GM18520 (cell line): ENCODE measurements at regions not wholly inside any gene's neighbourhood (a gene's known extent, or its start where the extent isn't known, plus 50 kb on each side); places are given as distances from the start of the nearest gene placed in this dataset.
"Not testable (repeated sequence)": the region's sequence is repeated elsewhere in the genome, so short reads cannot be mapped to it uniquely, and the experiment has no call there.

ENCODE experiments used
- ATAC-seq: cut with Tn5 transposase; IDR thresholded peaks from one replicate; pipeline ENCODE4 v1.9.1; 2021; ENCODE audit not compliant: unreplicated experiment

DNA sequence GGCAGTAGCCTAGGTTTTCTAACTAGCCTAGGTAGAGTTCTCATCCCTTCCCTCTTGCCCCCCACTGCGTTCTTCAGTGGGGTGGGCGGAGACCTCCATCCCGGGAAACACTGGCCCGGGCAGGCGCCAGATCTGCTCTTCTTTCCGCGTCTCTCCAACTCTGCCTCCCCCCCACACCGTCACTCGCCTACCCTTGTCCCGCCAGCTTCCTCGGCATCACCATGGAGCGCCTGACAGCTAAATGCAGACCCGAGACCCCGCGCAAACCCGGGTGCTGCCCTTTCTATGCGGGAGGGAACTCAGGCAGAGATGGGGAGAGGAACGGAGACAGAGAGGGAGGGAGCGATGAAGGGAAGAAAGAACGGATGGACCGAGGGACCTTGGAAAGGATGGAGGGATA is 1494.8 kb upstream of the DEFB115 start:
- no peak for ATAC-seq

DNA sequence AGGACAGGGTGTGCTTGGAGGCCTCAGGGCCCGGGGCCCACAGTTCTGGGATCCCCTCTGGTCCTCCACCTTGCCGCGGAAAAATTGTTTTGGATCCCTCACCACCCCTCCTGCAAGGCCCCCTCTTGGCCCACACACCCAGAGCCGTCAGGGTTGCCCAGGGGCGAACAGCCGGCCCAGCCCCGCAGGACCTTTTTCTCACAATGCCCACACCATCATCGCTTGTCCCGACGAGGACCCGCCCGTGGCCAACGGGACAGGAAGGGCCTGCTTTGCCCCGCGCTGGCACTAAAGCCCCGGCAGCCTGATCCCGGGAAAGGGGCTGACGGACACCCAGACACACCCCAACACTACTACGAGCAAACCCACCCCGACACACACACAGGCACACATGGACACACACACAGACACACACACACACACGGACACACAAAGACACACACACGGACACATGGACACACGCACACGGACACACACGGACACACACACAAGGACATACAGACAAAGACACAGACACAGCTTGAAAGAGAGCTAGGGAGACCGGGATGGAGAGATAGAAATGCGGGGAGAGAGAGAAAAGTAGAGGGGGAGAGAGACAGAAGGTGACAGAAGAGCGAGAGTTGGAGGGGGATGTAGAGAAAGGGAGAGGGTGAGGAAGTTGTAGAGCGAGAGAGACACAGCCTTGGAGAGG is 1493.5 kb upstream of the DEFB115 start:
- ATAC-seq, result no peak

DNA sequence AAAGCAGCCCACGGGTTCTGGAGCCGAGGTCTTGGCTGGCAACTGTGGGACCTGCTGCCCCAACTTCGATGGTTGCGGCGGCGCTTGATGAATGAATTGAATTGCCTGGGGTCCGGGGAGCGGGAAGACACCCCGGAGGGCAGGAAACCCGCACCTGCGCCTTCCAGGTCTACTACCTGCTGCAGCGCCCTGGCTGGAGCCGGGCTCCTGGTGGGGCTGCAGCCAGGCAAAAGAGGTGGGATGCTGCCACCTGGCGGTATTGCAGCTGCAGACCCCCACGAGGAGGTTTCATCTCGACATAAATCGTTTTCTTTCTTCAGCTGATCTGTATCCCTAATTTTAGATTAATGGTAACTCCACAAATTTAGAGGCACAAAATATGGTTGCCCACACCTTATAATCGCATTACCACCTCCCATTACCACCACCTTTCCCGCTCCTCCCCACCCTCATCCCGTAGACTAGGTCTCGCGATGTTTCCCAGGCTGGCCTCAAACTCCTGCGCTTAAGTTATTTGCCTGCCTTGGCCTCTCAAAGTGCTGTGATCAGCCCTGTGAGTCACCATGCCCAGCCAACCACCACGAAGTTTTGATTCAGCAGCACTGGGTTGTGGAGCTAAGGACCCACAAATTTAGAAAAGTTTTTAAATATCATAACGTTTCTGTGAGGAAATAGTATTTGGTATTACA is 1492.4 kb upstream of the DEFB115 start:
- ATAC-seq, result not testable (repeated sequence)

DNA sequence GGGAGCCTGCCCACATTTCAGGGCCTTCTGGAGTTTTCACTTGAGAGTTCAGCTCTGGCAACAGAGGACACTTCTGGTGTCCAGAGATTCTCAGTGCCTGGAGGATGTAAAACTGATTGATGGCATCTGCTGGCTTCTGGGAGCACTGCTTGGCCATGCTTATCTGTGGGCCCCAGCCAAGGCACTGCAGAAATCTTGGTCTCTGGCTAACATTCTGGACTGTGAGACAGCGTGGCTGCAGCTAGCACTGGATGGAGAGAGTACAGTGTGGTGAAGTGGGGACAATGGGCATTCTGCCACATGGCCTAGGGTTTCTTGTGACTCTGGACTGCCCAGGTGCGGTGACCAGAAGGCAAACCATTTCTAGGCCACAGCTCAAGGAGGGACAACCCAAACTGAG is 1479.4 kb upstream of the DEFB115 start:
- ATAC-seq, result not testable (repeated sequence)

DNA sequence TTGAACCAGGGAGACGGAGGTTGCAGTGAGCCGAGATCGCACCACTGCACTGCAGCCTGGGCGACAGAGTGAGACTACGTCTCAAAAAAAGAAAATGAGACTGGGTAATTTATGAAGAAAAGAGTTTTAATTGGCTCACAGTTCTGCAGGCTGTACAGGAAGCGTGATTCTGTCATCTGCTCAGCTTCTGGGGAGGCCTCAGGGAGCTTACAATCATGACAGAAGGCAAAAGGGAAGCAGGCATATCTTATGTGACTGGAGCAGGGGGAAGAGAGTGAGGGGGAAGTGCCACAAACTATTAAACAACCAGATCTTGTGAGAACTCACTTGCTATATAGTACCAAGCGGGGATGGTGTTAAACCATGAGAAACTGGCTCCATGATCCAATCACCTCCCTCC is 1476.2 kb upstream of the DEFB115 start:
- not testable (repeated sequence) for ATAC-seq

DNA sequence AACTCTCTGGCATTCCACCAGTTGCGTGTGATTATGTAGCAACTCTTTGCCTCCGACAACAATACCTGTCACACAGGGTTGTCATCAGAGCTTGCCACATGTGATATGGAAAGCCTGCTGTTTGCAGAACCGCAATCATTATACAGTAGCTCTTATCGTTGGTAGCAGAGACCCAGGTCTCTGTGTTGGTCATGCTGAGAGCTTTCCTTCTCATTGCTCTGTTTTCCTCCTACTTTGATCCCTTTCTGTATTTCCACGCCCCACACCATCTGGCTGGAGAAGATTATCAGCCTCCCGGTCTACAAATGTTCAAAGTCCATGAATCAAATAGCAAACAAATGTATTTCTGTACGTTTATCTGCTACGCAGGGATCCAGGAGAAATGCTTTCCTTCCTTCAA is 1475.6 kb upstream of the DEFB115 start:
- not testable (repeated sequence) for ATAC-seq

DNA sequence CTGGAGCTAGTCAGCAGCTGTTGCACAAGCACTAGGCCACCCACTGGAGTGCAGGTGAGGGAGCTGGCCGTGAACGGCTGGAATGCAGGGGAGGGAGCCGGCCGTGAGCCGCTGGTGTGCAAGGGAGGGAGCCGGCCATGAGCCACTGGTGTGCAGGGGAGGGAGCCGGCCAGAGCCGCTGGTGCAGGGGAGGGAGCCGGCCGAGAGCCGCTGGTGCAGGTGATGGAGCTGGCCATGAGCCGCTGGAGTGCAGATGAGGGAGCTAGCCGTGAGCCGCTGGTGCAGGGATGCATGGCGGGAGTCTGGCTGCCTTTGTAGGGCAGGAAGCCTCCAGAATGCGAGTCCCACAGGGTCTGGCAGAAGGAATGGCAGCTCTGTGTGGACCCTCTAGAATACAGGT is 1470.0 kb upstream of the DEFB115 start:
- not testable (repeated sequence) for ATAC-seq

DNA sequence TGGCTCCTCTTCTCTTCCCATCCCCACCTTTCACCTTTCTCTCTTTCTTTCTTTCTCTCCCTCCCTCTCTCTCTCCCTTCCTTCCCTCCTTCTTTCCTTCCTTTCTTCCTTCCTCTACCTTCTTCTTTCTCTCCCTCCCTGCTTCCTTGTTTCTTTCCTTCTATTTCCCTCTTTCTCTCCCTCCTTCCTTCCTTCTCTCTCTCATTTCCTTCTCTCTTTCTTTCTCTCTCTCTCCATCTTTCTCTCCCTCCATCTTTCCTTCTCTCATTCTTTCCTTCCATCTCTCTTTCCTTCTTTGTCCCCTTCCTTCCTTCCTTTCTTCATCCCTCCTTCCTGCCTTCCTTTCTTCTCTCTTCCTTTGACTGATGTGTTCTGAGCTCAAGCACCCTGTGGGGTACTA is 1467.0 kb upstream of the DEFB115 start:
- no peak for ATAC-seq

DNA sequence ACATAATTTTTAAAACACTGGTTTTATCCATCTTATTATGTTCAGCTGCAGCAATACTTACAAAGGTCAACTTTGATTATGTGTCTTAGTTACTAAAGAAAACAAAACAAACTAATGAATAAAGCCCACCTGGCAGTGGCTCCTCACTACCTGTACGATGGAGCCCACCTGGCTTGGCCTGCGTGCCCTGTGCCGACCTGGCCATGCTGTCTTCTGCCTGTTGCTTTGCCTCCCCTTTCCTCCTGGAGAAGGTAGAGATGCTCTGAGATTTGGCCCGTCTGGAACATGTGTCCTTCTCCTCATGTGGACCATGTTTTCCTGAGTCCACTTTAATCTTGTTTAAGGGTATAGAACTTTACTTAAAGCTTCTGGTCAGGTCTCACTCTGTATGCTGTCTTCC is 1426.0 kb upstream of the DEFB115 start:
- not testable (repeated sequence) for ATAC-seq

DNA sequence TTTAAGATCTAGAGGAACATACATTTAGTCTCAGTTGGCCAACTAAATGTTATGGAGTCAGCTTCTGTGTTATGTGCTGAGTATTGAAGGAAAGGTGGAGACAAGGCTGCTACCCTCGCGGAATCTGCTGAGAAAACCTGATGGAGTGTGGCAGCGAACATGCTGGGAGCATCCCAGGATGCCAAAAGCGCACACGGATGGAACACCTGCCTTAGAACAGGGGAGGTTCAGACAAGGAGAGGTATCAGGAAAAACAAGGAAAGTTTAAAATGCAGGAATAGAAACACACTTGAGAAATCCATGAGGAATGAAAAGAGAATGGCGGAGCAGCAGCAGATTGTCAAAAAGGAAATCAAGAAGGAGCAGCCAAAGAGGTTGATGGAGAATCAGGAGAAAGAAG is 1389.5 kb upstream of the DEFB115 start:
- not testable (repeated sequence) for ATAC-seq

DNA sequence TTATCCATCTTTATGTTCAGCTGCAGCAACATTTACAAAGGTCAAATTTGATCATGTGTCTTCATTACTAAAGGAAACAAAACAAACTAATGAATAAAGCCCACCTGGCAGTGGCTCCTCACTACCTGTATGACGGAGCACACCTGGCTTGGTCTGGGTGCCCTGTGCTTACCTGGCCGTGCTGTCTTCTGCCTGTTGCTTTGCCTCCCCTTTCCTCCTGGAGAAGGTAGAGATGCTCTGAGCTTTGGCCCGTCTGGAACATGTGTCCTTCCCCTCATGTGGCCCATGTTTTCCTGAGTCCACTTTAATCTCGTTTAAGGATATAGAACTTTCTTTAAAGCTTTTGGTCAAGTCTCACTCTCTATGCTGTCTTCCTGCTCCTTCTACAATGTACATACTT is 1388.8 kb upstream of the DEFB115 start:
- ATAC-seq, result not testable (repeated sequence)

DNA sequence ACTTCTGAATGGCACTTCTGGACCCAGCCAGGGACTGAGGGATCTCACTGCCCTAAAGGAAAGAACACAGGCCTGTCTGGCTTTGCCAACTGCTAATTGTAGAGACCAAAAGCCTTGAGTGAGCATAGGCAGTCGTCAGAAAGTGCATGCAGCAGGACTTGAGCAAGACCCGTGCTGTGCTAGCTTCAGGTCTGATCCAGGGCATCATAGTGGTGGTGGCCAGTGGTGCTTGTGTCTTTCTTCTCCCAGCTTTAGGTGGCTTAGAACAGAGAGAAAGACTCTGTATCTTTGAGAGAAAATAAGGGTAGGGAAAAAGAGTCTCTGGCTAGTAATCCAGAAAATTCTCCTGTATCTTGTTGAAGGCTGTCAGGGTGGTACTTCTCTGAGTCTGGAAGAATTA is 1385.6 kb upstream of the DEFB115 start:
- ATAC-seq, result not testable (repeated sequence)

DNA sequence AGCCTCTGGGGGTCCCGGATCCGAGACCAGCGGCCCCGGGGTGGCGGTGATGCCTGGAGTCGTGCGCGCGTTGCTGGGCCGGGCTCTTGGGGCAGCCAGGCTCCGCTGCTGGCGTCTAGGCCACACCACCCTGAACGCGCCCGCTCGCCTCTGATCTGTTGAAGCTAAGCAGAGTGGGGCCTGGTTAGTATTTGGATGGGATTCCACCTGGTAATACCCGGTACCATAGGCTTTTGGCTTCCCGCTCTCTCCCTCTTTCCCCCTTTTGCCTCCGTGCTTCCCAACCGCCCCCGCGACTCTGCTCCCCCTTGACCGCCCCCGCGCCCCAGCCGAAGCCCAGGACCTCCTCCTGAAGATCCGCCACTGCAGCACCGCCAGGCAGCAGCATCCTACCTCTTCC is 1383.5 kb upstream of the DEFB115 start:
- no peak for ATAC-seq

DNA sequence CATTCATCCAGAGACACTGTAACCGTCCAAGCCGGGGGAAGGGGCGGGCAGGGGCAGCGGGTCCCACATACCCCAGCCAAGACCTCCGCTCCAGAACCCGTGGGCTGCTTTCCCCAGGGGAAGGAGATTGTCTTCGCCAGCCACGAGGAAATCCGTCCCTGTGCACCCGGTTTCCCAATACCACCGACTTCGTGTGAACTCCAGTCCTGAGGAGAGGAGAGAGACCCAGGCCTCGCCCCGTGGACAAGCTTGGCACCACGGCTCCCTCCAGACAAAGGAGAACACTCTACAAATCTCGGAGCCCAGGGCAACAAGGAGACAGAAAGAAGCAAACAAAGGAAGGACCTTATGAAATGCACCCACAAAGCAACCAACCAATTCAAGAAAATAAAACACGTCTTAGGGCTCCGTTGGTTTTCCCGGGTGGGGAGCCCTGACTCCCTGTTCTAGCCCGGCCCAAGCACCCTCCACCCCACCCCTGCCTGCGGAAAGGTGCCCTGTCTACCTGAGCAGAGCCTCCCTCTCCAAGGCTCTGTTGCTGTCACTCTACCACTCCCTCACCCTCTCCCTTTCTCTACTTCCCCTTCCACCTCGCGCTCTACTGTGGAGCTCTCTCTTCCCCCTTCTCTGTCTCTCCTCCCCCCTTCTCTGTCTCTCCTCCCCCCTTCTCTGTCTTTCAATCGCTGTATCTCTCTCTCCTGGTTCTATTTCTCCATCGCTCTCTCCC is 1382.8 kb upstream of the DEFB115 start:
- ATAC-seq, result no peak

DNA sequence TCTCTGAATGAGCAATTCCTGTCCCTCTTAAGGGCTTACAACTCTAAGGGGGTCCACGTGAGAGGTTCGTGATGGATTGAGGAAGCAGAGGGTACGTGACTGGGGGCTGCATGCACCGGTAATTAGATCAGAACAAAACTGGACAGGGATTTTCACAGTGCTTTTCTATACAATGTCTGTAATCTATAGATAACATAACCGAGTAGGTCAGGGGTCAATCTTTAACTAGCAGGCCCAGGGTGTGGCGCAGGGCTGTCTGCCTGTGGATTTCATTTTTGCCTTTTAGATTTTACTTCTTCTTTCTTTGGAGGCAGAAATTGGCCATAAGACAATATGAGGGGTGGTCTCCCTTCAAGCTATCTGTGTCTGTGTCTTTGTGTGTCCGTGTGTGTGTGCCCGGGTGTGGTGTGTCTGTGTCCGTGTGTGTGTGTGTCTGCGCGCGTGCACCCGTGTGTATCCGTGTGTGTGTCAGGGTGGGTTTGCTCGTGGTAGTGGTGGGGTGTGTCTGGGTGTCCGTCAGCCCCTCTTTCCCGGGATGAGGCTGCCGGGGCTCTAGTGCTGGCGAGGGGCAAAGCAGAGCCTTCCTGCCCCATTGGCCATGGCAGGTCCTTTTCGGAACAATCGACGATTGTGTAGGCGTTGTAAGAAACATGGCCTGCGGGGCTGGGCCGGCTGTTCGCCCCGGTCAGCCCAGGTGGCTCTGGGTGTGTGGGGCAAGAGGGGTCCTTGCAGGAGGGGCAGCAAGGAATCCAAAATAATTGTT is 1382.0 kb upstream of the DEFB115 start:
- ATAC-seq, result not testable (repeated sequence)

DNA sequence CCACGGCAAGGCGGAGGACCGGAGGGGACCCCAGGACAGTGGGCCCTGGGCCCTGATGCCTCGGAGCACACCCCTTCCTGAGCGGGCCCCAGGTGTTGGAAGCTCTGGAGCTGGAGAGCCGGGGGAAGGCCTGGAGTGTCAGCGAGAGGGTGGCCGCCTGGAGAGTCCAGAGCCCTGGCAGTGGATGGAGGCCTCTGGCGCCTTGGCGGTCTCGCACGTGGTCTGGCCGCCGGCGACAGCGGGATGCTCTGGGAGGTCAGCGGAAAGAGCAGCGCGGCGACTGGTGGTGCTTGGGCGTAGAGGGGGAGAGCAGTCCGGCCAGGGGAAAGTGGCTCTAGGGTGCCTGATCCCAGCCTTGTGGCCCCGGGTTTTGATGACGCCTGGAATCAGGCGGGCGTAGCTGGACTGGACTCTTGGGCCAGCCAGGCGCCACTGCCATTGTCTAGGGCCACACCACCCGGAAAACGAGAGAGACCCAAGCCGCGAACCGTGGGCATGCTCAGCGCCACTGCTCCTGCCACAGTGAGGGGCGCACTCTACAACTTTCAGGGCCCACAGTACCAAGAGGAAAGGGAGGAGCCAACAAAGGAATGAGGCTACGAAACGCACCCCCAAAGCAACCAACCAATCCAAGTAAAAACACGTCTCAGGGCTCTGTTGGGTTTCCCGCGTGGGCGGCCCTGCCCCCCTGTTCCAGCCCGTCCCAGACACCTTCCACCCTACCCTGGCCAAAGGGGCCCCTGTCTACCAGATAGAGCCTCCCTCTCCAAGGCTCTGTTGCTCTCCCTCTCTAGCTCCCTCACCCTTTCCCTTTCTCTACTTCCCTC is 1381.2 kb upstream of the DEFB115 start:
- ATAC-seq, result not testable (repeated sequence)

DNA sequence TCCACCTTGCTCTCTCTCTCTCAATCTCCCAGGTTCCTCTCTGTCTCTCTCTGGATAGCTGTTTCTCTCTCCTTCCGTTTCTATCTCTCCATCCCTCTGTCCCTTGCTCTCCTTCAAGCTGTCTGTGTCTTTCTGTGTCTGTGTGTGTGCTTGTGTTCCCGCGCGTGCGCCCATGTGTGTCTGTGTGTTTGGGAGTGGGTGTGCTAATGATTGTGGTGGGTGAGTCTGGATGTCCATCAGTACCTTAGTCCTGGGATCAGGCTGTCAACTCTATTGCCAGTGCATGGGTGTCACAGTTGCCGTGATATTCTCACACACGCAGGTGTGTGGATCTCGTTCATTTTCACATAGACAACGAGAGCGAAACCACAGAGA is 1380.6 kb upstream of the DEFB115 start:
- ATAC-seq, result no peak

DNA sequence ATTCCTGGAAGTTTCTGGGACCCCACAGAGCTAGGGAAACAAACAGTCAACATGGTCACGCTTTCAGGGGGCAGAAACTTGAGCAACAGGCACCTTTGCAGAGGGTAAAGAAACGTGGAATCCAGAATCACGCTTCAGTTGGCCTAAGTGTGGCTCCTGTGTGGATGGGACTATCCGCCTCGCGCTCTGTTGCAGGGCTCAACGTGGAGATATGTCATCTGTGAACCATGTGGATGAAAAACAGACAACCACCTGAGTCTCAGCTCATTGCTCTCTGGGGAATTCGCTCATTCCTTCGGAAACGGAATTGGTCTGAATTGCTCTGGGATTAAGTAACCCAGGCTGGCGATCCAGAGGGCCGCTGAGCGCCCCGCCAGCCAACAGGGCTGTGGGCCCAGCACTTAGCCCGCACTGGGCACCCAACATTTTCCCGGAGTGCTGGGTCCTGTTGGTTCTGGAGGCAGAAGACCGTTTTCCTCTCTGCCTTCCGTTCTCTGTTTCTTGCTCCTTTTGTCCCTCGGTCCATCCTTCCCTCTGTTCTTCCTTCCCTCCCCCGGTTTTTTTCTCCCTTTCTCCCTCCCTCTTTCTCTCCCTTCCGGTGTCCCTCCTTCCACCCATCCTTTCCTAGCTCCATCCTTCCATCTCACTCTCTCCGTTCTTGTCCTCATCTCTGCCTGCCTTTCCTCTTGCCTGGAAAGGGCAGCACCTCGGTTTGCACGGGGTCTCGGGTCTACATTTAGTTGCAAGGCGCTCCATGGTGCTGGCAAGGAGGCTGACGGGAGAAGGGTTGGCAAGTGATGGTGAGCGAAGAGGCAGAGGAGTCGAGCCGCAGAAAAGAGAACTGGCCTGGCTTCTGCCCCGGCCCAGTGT is 1379.8 kb upstream of the DEFB115 start:
- ATAC-seq, result not testable (repeated sequence)

DNA sequence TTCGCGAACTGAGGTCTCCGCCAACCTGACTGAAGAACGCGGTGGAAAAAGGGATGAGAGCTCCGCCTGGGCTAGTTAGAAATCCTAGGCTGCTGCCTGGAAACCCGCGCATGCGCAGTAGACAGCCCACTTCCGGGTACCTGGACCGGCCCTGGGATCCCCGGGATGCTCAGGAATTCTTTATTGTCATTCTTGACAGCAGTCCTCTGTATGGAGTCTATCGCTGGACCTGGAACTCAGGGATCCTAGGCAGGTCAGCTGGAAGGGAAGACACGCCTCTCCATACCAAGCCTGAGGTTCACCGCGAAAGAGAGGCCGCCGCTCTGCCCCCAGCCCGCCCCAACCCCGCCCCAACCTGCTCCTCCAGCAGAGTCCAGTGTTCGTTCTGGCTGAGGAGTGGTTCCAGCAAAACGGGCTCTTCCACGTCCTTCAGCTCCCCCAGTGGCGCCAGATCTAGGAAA is 1379.2 kb upstream of the DEFB115 start:
- ATAC-seq, result no peak
